NCI-H1105 treated with DMSO at 0.1 percent for 48 hours (cell line): ENCODE measurements at regions not wholly inside any gene's neighbourhood (a gene's known extent, or its start where the extent isn't known, plus 50 kb on each side); places are given as distances from the start of the nearest gene placed in this dataset.

ENCODE experiments used
- DNase-seq: peaks from one replicate; lab custom pipeline; 2025; lab: John Stamatoyannopoulos, UW

- no peak for DNase-seq
Measured at GRCh38 chr7:24341691-24342413, 57.9 kb downstream of the NPY start.

GRCh38 chr7:24343614-24344013 lies 59.6 kb downstream of the NPY start:
- no peak for DNase-seq

DNA sequence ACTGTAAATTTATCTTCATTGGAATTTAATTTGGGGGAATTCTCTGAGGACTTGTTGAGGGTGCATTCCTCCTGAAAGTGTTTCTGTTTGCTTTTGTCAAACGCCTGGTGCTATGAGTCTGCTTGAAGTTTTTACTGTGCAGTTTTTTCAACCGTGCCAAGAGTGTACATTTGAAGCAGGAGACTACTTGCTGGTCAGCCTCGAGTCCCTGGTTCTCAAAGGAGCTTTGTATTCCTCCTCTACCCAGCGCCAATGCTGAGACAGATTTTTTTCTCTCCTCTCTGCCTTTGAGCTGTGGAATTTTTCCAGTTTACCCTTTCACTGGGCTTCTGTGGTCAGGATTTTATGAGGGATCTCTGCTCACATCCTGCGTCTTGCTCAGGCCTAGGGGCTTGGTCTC lies 62.1 kb downstream of the NPY start:
- DNase-seq: no peak

DNA sequence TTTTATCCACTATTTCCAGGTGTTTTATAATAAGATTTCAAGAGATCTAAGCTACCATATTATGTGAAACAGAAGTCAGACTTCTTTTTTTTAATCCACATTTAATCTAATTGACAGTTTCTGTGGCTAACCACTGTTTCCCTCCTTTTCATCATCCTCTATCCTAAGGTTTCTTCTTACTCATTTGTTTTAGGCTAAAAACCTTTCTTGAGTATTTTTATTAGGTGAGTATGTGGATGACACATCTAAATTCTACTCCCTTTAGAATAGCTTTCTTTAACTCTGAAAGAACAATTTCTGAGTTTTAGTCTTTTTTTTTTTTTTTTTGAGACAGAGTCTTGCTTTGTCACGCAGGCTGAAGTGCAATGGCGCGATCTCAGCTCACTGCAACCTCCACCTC lies 62.7 kb downstream of the NPY start:
- DNase-seq: no peak

- no peak for DNase-seq
Measured at GRCh38 chr7:24349339-24349738, 65.3 kb downstream of the NPY start.

GRCh38 chr7:24354456-24354855 lies 70.5 kb downstream of the NPY start:
- DNase-seq: no peak

DNA sequence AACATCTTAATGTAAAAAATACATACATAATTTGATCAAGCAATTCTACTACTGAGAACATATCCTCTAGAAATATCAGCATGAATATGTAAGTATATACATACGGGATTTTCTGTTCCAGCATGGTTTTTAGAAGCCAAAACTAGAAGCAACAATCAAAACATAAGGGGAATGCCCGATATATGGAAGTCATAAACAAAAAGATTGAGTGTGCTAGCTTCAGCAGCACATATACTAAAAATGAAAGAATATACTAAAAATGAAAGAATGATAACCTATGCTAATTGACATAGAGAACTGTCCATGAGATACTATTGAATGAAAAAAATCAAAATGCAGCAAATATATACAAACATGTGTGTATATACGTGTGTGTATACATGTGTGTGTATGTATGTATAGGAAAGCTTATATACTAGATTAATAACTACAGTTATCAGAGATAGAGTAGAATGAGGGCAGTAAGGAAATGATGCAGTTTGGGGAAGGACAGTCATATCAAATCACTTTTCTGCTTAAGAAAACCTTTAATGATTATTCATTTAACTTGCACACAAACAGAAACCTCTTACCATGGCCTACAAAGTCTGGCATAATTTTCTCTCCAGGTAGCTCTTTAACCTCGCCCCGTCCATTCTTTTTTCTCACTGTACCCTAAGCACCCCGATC lies 72.9 kb downstream of the NPY start:
- DNase-seq: no peak

GRCh38 chr7:24361001-24361400 lies 77.0 kb downstream of the NPY start:
- DNase-seq: no peak

DNA sequence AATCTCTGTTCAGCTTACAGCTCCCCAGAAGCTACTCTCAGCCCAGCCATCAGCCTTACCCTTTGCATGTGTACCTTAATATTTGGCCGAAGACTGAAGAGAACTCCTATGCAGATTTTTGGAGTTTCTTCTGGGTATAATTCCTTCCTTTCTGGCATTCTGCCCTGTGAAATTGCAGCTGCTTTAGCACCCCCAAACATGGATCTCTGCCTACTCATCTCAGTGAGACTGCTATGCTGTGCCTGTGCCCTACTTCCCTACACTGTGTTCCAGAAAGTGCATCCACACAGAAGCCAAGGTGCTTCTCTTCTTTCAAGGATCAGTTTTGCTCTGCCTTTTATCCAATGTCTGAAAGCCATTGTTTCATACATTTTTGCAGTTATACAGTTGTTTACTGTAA lies 81.6 kb downstream of the NPY start:
- no peak for DNase-seq

DNA sequence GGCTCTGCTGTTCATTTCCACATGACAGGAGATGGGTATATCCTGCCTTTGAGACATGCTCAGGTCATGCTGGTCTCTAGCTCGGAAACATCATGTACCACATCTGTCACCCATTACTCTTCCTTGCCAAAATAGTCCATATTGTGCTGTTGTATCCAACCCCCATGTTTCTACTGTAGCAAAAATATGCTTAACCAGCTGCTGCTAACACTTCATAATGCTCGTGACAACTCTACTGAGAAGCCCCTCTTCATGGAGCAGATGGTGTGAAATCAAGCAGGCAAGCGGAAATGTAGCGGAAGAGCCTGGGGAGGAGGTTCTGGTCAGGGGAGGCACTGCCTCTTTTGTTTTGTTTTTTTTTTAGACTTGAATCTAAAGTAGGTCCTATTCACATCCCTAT lies 82.9 kb downstream of the NPY start:
- DNase-seq: no peak

DNA sequence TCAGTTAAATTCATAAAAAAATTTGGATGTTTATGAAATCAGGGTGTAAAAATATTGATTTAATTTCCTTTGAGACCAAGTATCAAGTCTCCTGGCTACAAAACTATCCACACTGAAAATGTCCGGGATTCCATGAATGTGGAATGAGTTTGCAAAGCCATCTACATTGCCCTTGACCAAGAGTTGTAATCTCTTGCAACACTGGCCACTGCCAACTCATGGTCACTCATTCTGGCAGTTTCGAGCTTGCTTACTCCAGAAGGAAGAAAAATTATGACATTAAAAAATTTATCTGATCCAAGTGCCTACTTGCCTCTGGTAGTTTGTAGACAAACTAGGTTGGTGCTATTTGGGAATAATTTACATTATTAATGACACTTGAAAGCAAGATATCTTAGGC lies 84.2 kb downstream of the NPY start:
- DNase-seq: no peak

DNA sequence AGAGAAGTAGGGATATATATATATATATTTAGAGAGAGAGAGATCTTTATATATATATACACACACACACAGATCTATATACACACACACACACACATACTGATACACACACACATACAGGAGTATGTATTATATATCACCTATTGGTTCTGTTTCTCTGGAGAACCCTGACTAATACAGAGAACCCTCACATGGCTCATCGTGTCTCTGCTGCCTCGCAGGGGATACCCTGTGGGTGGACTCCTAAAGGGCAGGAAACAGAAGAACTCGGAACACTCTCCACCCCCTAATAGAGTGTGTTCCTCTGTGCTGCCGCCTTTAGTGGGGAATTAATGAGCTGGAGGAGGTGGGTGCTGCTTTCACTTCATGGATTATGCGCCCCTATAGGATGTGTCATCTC lies 86.6 kb downstream of the NPY start:
- DNase-seq: no peak

- DNase-seq: no peak
Measured at GRCh38 chr7:24372961-24373955, 89.3 kb downstream of the NPY start.

GRCh38 chr7:24378871-24379616 lies 95.1 kb downstream of the NPY start:
- no peak for DNase-seq

- DNase-seq: peak; percentile 48
Measured at GRCh38 chr7:24381894-24382505, 98.0 kb downstream of the NPY start.

DNA sequence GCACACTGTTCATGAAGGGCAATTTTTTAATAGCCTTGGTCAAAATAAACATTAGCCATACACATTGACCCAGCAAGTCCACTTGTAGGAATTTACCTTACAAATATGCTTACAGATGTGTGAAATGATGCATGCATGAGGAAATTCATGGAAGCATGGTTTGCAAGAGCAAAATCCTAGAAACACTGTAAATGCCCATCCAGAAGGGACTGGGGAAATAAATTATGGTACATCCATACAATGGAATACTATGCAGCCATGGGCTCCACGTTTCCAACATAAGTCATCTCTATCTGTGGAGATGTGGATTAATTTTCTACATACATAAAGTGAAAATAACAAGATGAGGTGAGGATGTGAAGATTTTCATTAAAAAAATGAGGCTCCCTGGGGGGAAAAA lies 99.1 kb downstream of the NPY start:
- DNase-seq: no peak

GRCh38 chr7:24384362-24385030 lies 100.5 kb downstream of the NPY start:
- DNase-seq: no peak

DNA sequence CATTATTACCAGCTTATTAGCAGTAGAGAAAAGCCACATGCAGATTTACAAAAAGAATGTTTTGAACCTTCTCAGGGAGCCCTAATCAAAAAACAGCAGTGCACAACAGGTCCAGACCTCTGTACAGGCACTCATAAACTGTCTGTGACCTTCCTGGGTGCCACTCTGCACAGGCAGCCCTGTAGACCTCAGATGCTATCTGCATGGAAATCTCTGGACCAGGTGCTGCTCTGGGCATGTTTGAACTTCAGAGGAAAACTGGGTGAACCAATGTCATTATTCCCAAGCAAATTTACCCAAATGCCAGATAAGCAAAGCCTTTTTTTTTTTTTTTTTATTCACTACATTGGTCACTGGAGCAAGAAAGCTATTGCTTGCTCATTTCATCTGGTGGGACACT lies 104.2 kb downstream of the NPY start:
- DNase-seq: no peak

- no peak for DNase-seq
Measured at GRCh38 chr7:24390376-24391157, 106.6 kb downstream of the NPY start.

DNA sequence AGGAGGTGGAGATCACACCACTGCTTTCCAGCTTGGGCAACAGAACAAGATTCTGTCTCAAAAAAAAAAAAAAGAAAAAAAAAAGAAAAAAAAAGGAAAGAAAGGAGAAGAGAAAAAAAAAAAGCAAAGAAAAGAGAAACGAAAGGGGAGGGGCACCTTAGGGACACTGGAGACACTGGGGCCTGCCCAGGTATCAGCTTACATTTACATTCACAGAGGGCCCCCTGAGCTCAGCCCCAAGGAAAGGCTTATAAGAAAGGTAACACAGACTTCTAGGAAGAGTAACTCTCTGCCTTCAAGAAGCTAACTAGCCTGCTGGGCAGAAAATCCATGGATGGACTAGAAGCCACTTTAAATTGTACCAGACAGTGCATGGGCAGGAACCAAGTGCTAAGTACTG lies 108.8 kb downstream of the NPY start:
- DNase-seq: no peak
